ENCODE measurements at regions not wholly inside any gene's neighbourhood (a gene's known extent, or its start where the extent isn't known, plus 50 kb on each side); places are given as distances from the start of the nearest gene placed in this dataset.

DNA sequence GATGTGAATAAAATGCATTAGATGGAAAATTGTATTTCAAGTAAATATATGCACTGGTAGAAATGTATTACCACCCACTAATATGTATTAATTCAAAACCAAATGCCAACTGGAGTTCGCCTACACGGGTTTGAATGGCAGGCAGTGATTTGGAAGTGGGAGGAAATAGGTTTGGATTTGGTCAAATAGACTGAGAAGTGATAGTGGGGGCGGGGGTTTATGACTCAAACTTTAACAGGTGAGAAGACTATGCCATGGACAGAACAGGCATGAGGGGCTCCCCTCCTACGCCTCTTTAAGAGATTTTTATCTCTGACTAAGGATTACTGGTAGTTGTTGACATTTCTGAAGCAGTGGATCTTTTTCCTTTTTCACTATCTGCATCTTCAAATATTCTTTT lies 677.8 kb downstream of the NTRK3 start (continued):
- TF ChIP-seq REST (IDR thresholded peaks at IDR 0.05; ENCODE audit: low read depth) (no peak), EZH2phosphoT487 (IDR thresholded peaks at IDR 0.05; ENCODE audit: borderline replicate concordance) (no peak), CEBPB (IDR thresholded peaks at IDR 0.05; ENCODE audit: low read depth) (no peak), SP1 (IDR thresholded peaks at IDR 0.05; ENCODE audit: low read depth) (no peak), MAX (IDR thresholded peaks at IDR 0.05) (no peak)

- H3K4me2 ChIP-seq (ENCODE audit: low read length), result no peak overlapping the region
- no TSS peak for BruUV-seq (replicated peaks)
- TF ChIP-seq REST (IDR thresholded peaks at IDR 0.05; ENCODE audit: low read depth), result no peak
- TF ChIP-seq ZNF274 (IDR thresholded peaks at IDR 0.05; ENCODE audit: low read depth, low read length), result no peak
- no peak for TF ChIP-seq SIN3A (IDR thresholded peaks at IDR 0.05; ENCODE audit: low read depth)
- TF ChIP-seq JUND (IDR thresholded peaks at IDR 0.05), result no peak
- TF ChIP-seq ZBTB33 (IDR thresholded peaks at IDR 0.05; ENCODE audit: extremely low read depth, insufficient replicate concordance, low read length), result no peak
- no peak for TF ChIP-seq SP1 (IDR thresholded peaks at IDR 0.05; ENCODE audit: low read depth)
- no peak for TF ChIP-seq CEBPB (IDR thresholded peaks at IDR 0.05; ENCODE audit: low read depth)
- TF ChIP-seq YY1 (IDR thresholded peaks at IDR 0.05; ENCODE audit: extremely low read depth, insufficient replicate concordance, low read depth, low read length), result no peak
- TF ChIP-seq FOSL1 (IDR thresholded peaks at IDR 0.05; ENCODE audit: low read depth), result no peak
- no peak for TF ChIP-seq EZH2 (IDR thresholded peaks at IDR 0.05)
- TF ChIP-seq CBX3 (IDR thresholded peaks at IDR 0.05; ENCODE audit: low read depth), result no peak
- TF ChIP-seq POLR2AphosphoS5 (IDR thresholded peaks at IDR 0.05; ENCODE audit: low read depth, low read length), result no peak
- TF ChIP-seq EGR1 (IDR thresholded peaks at IDR 0.05; ENCODE audit: low read depth), result no peak
- no peak for TF ChIP-seq RAD21 (IDR thresholded peaks at IDR 0.05; ENCODE audit: low read depth)
Measured at GRCh38 chr15:87577336-87577735, 679.2 kb downstream of the NTRK3 start.

More at GRCh38 chr15:87577336-87577735, 679.2 kb downstream of the NTRK3 start:
- H3K9me2 ChIP-seq (ENCODE audit: insufficient read depth), result no peaks in the 10 kb centered on the region
- H2AFZ ChIP-seq (ENCODE audit: low read depth, low read length, poor library complexity, severe bottlenecking), result no peak overlapping the region
- no peak overlapping the region for H3K4me3 ChIP-seq (replicated peaks in 1 of 2; ENCODE audit: low read depth in 1 of 2, low read length in 2 of 2)
- no peaks in the 10 kb centered on the region for H3K27me3 ChIP-seq (ENCODE audit: insufficient read depth, low read length)
- ChIA-PET RAD21 (ENCODE audit: low non-redundant PET in 1 of 2, low total read pairs in 2 of 2, uncharacterized antibody in 2 of 2, unreplicated experiment in 2 of 2) (no interaction called here), CTCF (no interaction called here), POLR2A (no interaction called here)
- H3K79me2 ChIP-seq (ENCODE audit: insufficient read depth, low read length), result no peaks in the 10 kb centered on the region
- no peak overlapping the region for H3K27ac ChIP-seq (ENCODE audit: low read depth, low read length)
- H4K20me1 ChIP-seq (ENCODE audit: insufficient read depth), result no peaks in the 10 kb centered on the region
- H3K4me1 ChIP-seq (ENCODE audit: control insufficient read depth in 1 of 2, insufficient read depth in 2 of 2, low read length in 2 of 2), result no peaks in the 10 kb centered on the region
- no peak overlapping the region for H3K9ac ChIP-seq (ENCODE audit: low read length)
- no peak for ATAC-seq
- peaks cover 23 to 24% of the 10 kb centered on the region in 2 experiments; a peak in 2 of 4 replicates for H3K9me3 ChIP-seq (ENCODE audit: control insufficient read depth in 1 of 2, insufficient read depth in 1 of 2, low read depth in 1 of 2, low read length in 2 of 2)
- no peak for DNase-seq (ENCODE audit: low read depth, low spot score)
- intact Hi-C loops (cut with micrococcal nuclease), result no loop called here
- no peaks in the 10 kb centered on the region for H3K36me3 ChIP-seq (ENCODE audit: control insufficient read depth in 1 of 2, insufficient read depth in 2 of 2, low read length in 2 of 2)
